HG02973 (cell line): ENCODE measurements at regions not wholly inside any gene's neighbourhood (a gene's known extent, or its start where the extent isn't known, plus 50 kb on each side); places are given as distances from the start of the nearest gene placed in this dataset.

ENCODE experiments used
- ATAC-seq: cut with Tn5 transposase; IDR thresholded peaks from one replicate; pipeline ENCODE4 v1.9.1; 2021; ENCODE audit warnings: moderate library complexity; ENCODE audit not compliant: unreplicated experiment

DNA sequence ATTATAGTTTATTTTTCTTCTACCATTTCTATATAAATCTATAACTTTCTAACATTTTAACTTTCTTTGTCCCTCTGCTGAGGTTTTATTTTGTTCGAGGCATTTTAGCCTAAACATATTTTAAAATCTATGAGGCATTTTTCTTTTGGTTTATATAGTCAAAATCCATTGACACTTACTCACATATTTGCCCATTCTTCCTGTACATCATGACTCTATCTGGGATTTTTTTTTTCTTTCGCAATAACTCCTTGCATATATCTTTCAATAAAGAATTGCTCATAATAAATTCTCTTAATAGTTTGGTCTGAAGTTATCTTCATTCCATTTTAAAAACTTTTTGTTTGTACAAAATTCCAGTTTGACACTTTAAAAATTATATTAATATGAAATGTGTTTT is 632.3 kb downstream of the TLE4 start:
- ATAC-seq = no peak

DNA sequence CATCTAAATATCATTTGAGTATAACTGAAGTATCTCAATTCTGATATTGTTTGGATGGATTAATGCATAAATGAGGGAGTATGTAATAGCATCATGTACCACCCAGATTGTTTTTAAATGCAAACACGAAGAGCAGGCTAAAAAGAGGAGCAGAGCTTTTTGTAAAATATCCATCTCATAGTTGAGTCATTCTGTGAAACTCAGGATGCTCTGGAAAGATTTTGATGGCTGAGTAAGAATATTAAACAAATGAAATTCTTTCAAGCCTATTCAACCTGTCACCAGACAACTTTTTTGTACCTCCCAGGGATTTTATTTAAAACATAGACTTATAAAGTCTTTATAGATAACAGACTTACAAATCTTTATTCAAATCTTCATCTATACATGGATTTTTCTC is 625.9 kb downstream of the TLE4 start:
- ATAC-seq = no peak

DNA sequence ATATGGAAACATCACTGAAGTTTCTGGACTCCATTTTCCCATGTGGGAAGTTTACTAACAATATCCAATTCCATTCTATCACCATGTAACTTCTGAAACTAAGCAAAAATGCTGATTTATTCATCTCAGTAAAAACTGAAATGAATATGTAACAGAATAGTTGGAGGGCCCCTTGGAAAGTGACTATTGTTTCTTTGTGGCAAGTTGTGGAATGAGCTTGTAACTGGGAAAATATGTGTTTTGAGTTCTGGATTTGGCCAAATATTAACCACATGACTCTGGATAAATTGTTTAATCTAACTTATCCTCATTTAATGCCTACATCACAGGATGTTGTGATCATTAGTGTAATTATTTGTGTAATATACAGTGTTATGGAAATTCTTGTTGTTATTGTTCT is 619.3 kb downstream of the TLE4 start:
- ATAC-seq = no peak

DNA sequence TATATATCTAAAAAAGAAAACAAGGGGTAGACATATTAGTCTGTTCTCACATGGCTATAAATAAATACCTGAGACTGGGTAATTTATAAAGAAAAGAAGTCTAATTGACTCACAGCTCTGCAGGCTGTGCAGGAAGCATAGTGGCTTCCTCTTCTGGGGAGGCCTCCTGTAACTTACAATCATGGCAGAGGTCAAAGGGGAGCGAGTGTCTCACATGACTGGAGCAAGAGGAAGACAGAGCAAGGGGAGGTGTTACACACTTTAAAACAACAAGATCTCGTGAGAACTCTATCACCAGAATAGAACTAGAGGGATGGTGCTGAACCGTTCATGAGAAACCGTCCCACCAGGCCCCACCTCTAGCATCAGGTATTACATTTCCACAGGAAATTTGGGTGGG is 616.8 kb downstream of the TLE4 start:
- no peak for ATAC-seq

DNA sequence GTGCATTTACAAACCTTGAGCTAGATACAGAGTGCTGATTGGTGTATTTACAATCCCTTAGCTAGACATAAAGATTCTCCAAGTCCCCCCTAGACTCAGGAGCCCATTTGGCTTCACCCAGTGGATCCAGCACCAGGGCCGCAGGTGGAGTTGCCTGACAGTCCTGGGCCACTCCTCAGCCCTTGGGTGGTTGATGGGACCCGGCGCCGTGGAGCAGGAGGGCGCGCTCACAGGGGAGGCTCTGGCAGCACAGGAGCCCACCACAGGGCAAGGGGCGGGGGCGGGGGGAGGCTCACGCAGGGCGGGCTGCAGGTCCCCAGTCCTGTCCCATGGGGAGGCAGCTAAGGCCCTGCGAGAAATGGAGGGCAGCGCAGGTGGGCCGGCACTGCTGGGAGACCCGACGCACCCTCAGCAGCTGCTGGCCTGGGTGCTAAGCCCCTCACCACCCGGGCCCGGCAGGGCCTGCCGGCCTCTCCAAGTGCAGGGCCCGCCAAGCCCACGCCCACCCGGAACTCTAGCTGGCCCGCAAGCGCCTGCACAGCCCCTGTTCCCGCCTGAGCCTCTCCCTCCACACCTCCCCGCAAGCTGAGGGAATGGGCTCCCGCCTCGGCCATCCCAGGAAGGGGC is 613.5 kb downstream of the TLE4 start:
- ATAC-seq = no peak

DNA sequence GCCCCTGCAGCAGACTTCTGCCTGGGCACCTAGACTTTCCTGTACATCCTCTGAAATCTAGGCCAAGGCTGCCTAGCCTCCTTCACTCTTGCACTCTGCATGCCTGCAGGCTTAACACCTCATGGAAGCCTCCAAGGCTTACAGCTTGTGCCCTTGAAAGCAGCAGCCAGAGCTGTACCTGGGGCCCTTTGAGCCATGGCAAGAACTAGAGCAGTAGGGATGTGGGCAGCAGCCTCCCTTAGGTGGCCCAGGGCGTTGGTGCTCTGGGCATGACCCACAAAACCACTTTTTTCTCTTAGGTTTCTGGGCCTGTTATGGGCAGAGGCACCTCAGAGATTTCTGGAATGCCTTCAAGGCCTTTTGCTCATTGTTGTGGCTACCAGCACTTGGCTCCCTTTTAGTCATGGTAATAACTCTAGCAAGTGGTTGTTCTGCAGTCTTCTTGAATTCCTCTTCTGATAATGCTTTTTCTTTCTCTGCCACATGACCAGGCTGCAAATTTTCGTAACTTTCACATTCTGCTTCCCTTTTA is 606.2 kb downstream of the TLE4 start:
- ATAC-seq = no peak

DNA sequence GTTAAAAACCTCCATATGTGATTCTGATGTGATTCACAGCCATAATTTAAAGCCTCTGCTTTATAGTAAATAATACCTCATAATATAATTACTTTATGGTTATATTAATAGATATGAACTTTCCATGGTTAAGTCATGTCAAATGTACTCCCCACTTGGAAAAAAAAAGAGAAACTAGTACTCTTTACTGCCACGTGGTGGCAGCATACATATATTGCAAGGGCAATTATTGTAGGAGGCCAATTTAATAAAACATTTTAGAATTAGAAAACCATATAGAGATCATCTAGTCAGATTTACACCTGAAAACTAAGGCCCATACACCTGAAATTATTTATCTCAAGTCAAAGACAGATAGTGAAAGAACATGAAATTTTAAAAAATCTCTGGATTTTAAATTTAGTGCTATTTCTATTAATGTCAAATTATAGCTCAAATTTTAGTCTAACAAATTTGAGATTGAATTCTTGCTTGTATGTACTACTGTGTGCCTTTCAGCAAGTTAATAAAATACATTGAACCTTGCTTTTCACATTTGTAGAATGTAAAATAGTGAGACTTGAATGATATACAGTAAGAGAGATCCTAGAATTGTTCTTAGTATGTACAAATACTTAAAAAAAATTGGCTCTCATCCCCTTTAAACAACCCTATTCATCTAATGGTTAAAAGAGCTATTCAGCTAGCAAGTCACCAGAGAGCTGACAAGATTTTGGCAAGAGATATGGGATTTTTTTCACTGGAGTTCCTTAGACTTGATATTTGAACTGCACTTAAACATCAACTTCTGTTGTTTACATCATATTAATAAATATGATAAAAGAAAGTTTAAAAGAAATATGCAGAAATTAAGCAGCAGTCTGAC is 603.8 kb downstream of the TLE4 start:
- peak; percentile 46 for ATAC-seq

DNA sequence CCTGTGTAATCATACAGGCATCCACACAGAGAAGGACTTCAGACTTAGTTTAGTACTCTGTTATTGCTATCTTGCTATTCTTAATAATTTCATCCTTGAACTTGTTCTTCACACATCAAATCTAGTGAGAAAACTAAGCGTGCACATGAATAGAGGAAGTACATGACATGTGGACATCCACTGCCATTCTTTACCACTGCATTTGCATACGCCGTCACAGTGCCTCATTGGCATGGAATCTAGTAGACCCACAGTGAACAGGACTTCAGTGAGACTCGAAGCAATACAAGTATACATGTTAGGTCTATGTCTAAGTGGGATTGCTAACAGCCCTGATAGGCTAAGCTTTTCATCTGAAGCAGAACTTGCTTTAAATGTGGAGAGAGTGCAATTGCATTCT is 592.1 kb downstream of the TLE4 start:
- no peak for ATAC-seq

DNA sequence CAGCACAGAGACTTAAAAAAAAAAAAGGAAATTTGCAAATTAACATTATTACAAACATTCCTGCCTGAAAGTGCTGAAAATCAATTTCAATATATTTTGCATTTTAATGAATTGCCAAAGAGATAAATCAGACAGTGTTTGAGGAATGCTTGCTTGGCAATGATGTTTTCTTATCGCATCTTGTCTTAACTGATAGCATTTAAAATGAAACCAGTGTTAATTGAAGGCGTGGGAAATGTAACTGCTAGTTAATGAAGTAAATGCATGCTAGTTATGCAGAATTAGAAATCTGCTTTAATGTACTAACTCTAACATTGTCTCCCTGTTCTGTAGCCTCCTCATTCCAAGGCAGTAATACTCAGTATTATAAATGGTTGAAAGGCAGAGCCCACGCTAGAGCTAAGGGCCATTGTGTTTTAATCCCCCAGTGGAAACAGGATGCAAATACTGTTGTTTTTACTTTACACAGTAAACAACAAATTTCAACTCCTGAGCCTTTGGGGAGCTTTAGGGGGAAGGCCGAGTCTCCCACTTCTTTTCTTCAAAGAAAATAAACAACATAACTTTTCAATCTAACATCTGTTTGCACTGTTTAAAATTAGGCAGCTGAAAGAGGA is 586.9 kb downstream of the TLE4 start:
- ATAC-seq = no peak

DNA sequence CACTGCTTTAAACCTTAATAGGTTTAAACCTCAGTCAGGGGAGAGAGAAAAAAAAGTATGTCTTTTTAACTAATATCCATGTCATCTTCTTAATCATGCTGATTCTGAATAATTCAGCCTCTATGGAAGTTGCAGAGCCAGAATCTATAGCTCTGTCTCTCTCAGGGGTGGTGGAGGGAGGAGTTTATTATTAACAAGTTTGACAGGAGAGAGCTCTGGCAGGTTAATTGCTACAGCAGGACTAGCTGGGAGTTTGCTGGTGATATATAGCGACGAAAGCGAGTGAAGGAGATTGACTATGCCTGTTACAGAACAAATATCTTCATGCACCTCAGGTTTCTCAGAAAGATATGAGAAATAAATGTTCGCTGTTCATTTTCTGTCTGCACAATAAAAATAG is 586.4 kb downstream of the TLE4 start:
- no peak for ATAC-seq

DNA sequence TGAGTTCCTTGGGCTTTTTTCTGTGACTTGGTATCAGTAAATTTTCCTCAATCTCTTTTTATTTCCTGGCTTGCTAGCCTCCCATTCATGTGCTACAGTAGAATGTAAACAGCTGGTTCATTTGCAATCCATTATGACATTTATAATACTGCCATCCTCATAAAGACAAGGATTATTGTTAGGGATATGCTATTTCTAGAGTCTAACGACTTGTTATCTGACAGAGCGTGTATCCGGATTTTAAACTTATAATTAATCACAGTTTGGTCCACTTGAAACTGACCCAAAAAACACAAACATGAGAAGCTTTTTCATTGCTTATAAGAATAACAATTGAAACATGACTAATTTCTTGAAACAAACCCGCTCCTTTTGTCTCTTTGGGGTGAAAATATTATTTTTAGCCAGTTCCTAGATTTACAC is 585.8 kb downstream of the TLE4 start:
- ATAC-seq = no peak

DNA sequence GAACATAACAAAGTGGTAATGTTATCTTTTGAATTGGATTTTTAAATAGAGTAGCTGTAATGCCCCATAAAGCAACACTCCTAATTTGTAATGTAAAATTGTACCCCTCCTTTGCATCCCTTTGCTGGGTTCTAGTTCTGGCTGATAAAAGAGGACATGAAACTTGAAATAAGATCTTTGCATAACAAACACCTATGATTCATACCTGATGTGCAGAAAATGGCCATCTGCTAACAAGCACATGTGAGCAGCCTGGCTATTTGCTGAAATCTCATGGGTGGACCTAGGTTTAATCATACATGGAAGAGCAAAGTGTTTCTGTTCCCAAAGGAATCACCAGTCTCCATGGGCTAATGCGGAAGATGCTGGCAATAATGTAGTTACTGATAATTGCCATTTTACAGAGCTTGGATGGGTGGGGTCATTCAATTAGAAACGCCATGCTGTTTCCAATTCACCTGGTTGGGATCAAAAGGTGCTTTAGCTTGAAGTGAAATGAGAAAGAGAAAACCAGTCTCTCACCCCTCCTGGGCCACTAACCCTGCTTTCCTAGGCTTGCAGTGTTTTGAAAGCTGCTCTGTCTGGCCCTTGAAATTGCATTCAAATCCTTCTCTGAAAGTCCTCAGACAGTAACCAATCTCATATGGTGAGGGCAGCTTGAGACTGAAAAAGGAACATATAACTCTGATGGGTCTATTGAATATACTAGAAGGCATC is 585.1 kb downstream of the TLE4 start:
- ATAC-seq = peak; percentile 69

DNA sequence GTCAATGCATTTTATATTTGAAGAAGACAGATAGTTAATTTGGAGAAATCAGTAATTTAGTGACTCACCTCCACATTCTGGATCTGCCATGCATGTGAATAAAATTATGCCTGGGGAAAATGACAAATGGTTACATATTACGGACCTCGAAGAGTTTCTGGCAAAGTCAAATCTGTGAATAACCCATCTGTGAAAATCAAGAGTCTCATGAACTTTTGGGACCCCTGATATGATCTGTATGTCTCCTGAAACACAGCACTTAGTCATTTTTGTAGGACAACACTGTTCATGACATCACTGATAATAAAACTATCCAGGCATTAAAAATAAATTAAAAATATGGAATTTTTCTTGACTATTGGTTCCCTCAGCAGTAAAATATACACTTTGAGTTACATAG is 584.5 kb downstream of the TLE4 start:
- no peak for ATAC-seq

DNA sequence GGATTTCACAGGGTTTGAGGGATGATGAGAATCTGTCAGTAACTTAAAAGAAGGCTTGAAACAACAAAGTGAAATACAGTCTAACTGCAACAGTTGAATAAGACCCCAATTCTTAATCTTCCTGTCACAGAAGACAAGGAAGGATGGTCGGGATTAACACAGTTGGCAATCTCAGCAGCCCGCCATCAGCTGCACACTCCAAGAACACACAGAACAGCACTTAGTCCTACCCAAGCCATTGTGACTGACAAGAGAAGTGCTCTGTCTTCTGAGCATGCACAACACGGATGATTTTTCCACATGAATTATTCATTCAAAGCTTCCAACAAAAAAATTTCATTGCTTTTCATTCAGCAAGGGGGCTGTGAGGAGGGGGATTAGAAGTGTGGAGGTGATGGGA is 576.1 kb downstream of the TLE4 start:
- no peak for ATAC-seq

DNA sequence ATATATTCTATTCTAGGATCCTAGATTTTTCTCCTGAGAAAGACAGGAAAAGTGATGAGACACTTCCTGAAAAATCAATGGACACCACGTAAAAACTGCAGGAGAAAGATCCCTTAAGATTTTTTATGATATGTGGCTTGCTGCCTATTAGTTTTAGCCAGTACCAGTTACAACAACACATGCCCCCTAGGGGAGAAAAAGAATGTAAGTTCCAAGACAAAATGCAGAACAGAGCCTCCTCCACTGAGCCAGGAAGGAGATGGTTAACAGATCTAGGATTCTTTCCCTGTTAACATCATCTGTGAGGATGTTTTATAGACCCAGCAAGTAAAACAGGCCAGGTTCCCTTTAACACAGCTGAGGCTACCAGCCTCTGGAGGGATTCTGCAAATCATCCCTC is 574.7 kb downstream of the TLE4 start:
- no peak for ATAC-seq

DNA sequence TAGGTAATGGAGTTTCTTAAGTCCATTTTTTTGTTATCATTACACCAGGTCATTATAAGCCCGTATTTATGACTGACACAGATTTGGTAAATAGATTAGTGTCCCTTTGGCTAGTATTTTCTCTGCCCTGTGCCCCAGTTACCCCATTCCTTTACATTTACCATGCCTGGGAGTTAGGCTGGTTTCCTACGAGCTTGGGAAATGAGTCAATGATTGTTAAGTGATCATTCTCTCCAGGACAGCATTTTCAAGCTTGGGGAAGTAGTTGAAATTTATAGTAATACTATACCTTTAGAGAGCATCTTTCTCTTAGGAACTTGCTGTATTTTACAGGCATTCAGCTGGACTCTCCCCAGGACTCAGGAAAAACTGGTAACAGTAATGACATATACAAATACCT is 573.1 kb downstream of the TLE4 start:
- no peak for ATAC-seq

DNA sequence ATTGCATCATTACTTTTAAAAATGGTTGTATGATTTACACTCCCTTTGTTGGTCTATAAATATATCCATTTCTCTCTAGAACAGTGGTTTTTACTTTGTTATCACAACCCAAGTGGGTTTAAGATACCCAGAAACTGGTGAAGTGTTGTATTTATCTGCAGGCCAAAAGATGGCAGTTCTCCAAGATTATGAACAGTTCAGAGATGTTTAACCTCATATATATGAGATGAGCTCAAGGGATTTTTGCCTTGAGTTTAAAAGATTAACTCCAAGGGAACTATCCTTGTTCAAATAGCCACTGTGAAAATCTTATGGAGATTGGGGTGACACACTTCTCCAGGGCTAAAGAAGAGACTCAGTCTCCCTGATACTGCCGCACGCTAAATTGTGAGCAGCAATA is 572.6 kb downstream of the TLE4 start:
- ATAC-seq = no peak

DNA sequence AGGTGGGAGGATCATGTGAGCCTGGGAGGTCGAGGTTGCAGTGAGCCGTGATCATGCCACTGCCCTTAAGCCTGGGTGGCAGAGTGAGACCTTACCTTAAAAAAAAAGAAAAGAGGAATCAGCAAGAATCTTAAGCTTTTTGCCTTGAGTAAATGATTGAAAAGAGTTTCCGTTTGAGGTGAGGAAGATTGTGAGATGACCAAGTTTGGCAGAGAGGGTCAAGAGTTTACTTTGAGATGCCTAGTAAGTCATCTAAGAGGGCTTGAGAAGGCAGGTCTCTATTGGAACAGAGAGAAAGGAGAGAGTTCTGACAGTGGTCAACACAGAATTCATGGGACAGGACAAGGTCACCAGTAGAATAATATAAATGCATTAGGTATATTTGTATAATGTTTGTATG is 572.1 kb downstream of the TLE4 start:
- no peak for ATAC-seq

DNA sequence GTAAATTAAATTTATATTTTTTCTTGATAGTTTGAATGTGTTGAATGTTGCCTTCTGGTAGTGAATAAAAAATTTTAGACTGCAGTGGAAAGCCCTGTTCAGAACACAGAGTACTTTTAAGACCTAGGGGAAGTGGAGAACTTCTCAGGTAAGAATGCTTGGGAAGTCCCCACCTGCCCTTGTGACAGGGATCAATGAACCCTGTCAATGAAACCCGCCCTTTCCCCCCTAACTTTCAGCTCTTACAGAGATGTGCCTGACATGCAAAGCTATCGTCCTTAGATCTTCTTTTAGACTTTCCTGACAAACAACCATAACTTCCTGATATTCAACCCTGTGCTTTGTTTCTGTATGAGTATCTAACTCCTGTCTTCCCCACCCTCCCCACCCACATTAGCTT is 562.7 kb downstream of the TLE4 start:
- ATAC-seq = peak; percentile 93

DNA sequence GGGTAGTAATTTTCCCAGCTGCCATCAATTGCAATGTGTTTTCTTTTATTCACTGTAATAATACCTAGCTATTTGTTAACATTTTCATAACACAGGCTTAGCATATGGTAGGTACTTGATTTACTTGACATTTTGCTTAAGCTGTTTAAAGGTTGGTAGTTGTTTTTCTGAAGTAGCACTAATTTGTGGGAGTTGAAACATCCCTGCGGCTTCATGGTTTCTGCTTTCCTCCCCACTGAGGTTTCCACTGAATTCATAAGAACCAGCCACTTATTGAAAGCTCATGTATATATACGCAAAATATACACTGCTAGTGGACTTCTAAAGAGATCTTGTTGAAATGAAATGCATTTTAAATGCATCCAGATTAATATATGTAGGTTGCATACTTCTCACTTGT is 559.9 kb downstream of the TLE4 start:
- no peak for ATAC-seq

DNA sequence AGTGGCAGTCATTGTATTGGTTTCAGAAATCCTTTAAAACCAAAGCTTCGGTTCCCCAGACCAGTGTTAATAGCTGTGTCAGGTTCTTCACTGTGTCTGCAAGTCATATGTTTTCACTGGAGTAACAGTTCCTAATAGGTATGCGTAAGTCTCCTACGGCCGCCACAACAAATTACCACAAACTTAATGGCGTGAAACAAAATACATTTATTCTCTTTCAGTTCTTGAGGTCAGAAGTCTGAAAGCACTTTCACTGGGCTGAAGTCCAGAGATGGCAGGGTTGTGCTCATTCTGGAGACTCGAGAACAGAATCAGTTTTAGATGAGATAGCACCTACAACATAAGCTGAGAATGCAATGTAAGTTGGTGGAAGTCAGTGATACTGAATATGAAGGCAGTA is 556.2 kb downstream of the TLE4 start:
- no peak for ATAC-seq
